HEK293 (cell line): ENCODE measurements at regions not wholly inside any gene's neighbourhood (a gene's known extent, or its start where the extent isn't known, plus 50 kb on each side); places are given as distances from the start of the nearest gene placed in this dataset.

Experiments used
- CTCF ChIP-seq: fragments of 450-650 bp; formaldehyde crosslinking; IDR thresholded peaks from 2 replicates; pipeline ENCODE4 v1.5.1; 2016; ENCODE audit warnings: missing biosample characterization, missing genetic modification characterization
- OSR2 ChIP-seq: fragments of 450-650 bp; formaldehyde crosslinking; IDR thresholded peaks from 2 replicates; pipeline ENCODE4 v1.5.1; 2016; ENCODE audit warnings: missing biosample characterization, missing genetic modification characterization
- ZFP3 ChIP-seq: fragments of 450-650 bp; formaldehyde crosslinking; IDR thresholded peaks from 2 replicates; pipeline ENCODE4 v1.5.1; 2016; ENCODE audit warnings: low read depth, missing biosample characterization, missing genetic modification characterization
- ZNF121 ChIP-seq: fragments of 450-650 bp; formaldehyde crosslinking; IDR thresholded peaks from 2 replicates; pipeline ENCODE4 v1.5.1; 2016; ENCODE audit warnings: missing biosample characterization, missing genetic modification characterization
- ZNF138 ChIP-seq: fragments of 450-650 bp; formaldehyde crosslinking; IDR thresholded peaks from 2 replicates; pipeline ENCODE4 v1.5.1; 2016; ENCODE audit warnings: missing biosample characterization, missing genetic modification characterization, borderline replicate concordance
- ZNF350 ChIP-seq: fragments of 450-650 bp; formaldehyde crosslinking; IDR thresholded peaks from 2 replicates; pipeline ENCODE4 v1.5.0; 2017; ENCODE audit warnings: missing biosample characterization, mild to moderate bottlenecking, missing genetic modification characterization
- ZNF416 ChIP-seq: fragments of 450-650 bp; formaldehyde crosslinking; IDR thresholded peaks from 2 replicates; pipeline ENCODE4 v1.5.1; 2016; ENCODE audit warnings: missing biosample characterization, missing genetic modification characterization
- ZNF501 ChIP-seq: fragments of 450-650 bp; formaldehyde crosslinking; IDR thresholded peaks from 2 replicates; pipeline ENCODE4 v1.5.1; 2016; ENCODE audit warnings: missing biosample characterization, missing genetic modification characterization
- ZNF596 ChIP-seq: fragments of 450-650 bp; IDR thresholded peaks from 2 replicates; pipeline ENCODE4 v1.5.0; 2018; ENCODE audit warnings: missing biosample characterization, mild to moderate bottlenecking, missing genetic modification characterization, moderate library complexity
- ZNF707 ChIP-seq: fragments of 450-650 bp; formaldehyde crosslinking; IDR thresholded peaks from 2 replicates; pipeline ENCODE4 v1.5.1; 2016; ENCODE audit warnings: missing biosample characterization, missing genetic modification characterization
- TF ChIP-seq, protein P1 (sequence below): fragments of 450-650 bp; formaldehyde crosslinking; IDR thresholded peaks from 2 replicates; pipeline ENCODE4 v1.5.1; 2016; ENCODE audit warnings: missing biosample characterization, missing genetic modification characterization

DNA sequence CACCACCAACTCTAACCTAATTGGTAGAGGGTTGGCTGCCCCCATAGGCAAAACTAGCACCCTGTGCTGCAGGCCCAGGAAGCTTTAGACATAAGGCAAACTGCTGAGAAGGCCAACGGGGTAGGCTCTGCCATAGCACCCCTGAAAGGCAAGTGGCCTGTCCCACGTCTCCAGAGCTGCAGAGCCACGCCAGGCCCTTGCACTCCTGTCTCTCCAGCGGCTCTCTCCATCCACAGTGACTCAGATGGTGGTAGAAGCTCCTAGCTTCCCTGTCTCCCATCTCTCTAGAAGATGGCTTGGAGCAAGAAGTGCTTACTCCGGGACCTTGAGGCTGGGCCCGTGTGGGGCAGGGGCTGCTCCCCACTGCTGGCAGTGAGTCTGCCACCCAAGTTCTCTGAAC lies 310.6 kb upstream of the ZMIZ1 start:
- TF ChIP-seq ZNF138 (no peak), ZNF121 (tag by site-specific recombination) (no peak), ZNF596 (no peak), OSR2 (tag by site-specific recombination) (no peak), CTCF (tag by site-specific recombination) (no peak), ZNF707 (tag by site-specific recombination) (no peak), ZNF350 (no peak), ZNF416 (tag by site-specific recombination) (no peak), ZFP3 (tag by site-specific recombination) (no peak), ZNF501 (tag by site-specific recombination) (no peak)
- TF ChIP-seq, protein P1, sequence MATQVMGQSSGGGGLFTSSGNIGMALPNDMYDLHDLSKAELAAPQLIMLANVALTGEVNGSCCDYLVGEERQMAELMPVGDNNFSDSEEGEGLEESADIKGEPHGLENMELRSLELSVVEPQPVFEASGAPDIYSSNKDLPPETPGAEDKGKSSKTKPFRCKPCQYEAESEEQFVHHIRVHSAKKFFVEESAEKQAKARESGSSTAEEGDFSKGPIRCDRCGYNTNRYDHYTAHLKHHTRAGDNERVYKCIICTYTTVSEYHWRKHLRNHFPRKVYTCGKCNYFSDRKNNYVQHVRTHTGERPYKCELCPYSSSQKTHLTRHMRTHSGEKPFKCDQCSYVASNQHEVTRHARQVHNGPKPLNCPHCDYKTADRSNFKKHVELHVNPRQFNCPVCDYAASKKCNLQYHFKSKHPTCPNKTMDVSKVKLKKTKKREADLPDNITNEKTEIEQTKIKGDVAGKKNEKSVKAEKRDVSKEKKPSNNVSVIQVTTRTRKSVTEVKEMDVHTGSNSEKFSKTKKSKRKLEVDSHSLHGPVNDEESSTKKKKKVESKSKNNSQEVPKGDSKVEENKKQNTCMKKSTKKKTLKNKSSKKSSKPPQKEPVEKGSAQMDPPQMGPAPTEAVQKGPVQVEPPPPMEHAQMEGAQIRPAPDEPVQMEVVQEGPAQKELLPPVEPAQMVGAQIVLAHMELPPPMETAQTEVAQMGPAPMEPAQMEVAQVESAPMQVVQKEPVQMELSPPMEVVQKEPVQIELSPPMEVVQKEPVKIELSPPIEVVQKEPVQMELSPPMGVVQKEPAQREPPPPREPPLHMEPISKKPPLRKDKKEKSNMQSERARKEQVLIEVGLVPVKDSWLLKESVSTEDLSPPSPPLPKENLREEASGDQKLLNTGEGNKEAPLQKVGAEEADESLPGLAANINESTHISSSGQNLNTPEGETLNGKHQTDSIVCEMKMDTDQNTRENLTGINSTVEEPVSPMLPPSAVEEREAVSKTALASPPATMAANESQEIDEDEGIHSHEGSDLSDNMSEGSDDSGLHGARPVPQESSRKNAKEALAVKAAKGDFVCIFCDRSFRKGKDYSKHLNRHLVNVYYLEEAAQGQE = no peak
